Small intestine (tissue), 7 donors: ENCODE measurements at regions not wholly inside any gene's neighbourhood (a gene's known extent, or its start where the extent isn't known, plus 50 kb on each side); places are given as distances from the start of the nearest gene placed in this dataset.
"Not testable (repeated sequence)": the region's sequence is repeated elsewhere in the genome, so short reads cannot be mapped to it uniquely, and the experiment has no call there.

Experiments used
- DNase-seq, 2 donors: peaks; one replicate each; pipeline versions ENCODE4 v3.0.0 to v3.0.0-alpha.2; 2013
- FAIRE-seq: peaks from 2 replicates; lab custom pipeline; 2012; peaks lifted over from hg19 to GRCh38; lab: Jason Lieb, UNC
- H3K27ac ChIP-seq, 3 donors: one replicate each; pipeline ENCODE4 v1.5.1; 2013; ENCODE audit warnings: low read length in 2 of 3, mild to moderate bottlenecking in 2 of 3, control low read depth in 1 of 3, inconsistent platforms in 1 of 3, low read depth in 1 of 3, moderate library complexity in 1 of 3
- H3K27me3 ChIP-seq, 3 donors: one replicate each; pipeline ENCODE4 v1.6.1; 2013; ENCODE audit warnings: low read length in 3 of 3, inconsistent platforms in 1 of 3; ENCODE audit not compliant: control insufficient read depth in 3 of 3, insufficient read depth in 3 of 3
- H3K36me3 ChIP-seq, 3 donors: one replicate each; pipeline ENCODE4 v1.6.1; 2013; ENCODE audit warnings: low read length in 3 of 3, inconsistent platforms in 1 of 3, low read depth in 1 of 3, mild to moderate bottlenecking in 1 of 3, moderate library complexity in 1 of 3; ENCODE audit not compliant: control insufficient read depth in 3 of 3, insufficient read depth in 2 of 3
- H3K4me1 ChIP-seq, 3 donors: one replicate each; pipeline ENCODE4 v1.6.1; 2013; ENCODE audit warnings: low read length in 2 of 3, inconsistent platforms in 1 of 3, low read depth in 1 of 3, mild to moderate bottlenecking in 1 of 3, moderate library complexity in 1 of 3; ENCODE audit not compliant: control insufficient read depth in 3 of 3, insufficient read depth in 2 of 3
- H3K4me3 ChIP-seq, 3 donors: one replicate each; pipeline ENCODE4 v1.5.1; 2013; ENCODE audit warnings: low read length in 3 of 3, control low read depth in 1 of 3, inconsistent platforms in 1 of 3, low read depth in 1 of 3, mild to moderate bottlenecking in 1 of 3, moderate library complexity in 1 of 3
- H3K9me3 ChIP-seq, 2 donors: one replicate each; pipeline ENCODE4 v1.6.1; 2013; ENCODE audit warnings: low read depth in 1 of 2, low read length in 1 of 2; ENCODE audit not compliant: control insufficient read depth in 2 of 2, insufficient read depth in 1 of 2
- WGBS, 3 donors: extraction: QIAGEN DNeasy Blood & Tissue Kit; methylation state at CpG; one replicate each; pipeline ENCODE4 v1.1.7; 2013; 5-methylcytosine and 5-hydroxymethylcytosine counted together
- donor health status: healthy with polysubstance abuse.
- donor health status: control.
- donor health status: control.
- donor health status: Bipolar disorder and iron deficiency.
- donor health status: healthy.

DNA sequence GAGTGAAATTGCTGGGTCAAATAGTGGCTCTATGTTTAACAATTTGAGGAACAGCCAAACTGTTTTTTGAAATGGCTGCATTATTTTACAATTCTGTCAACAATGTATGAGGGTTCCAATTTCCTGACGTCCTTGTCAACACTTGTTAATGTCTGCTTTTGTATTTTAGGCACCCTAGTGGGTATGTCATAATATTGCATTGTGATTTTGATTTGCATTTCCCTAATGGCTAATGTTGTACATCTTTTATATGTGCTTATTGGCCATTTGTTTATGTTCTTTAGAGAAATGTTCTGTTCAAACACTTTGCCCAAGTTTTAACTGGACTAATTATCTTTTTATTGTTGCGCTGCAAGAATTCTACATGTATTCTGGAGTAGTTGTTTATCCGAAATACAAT lies 93.2 kb downstream of the GPR65 start:
- Histone ChIP-seq H3K4me1 (no peaks in the 10 kb centered on the region), H3K36me3 (no peaks in the 10 kb centered on the region), H3K9me3 (peaks cover 0 to 1% of the 10 kb centered on the region in 2 donors), H3K27ac (no peak overlapping the region), H3K27me3 (no peaks in the 10 kb centered on the region), H3K4me3 (no peak overlapping the region)
- DNase-seq (no peak), FAIRE-seq (no peak)
- 79 to 88% (median 85%) methylated on average over 3 of the region's 3 CpGs for WGBS, 3 donors

DNA sequence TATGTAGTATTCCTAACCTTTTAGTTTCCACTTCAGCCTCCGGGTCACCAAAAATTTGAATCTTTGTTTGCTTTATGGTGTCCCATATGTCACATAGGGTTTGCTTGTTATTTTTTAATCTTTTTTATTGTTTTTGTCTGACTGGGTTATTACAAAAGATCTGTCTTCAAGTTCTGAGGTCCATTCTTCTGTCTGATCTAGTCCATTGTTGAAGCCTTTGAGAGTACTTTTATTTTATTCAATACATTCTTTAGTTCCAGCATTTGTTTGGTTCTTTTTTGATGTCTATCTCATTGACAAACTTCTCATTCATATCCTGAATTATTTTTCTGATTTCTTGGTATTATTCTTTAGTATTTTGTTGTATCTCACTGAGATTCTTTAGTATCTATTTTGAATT lies 99.8 kb downstream of the GPR65 start:
- H3K27me3 ChIP-seq, result no peaks in the 10 kb centered on the region
- no peak overlapping the region for H3K4me3 ChIP-seq
- WGBS, 3 donors, result 97% methylated on average over 1 of the region's 1 CpG
- H3K4me1 ChIP-seq, result no peaks in the 10 kb centered on the region
- no peak for FAIRE-seq
- no peak for DNase-seq
- peaks cover 0 to 12% of the 10 kb centered on the region in 2 donors for H3K9me3 ChIP-seq
- H3K27ac ChIP-seq, result no peak overlapping the region
- no peaks in the 10 kb centered on the region for H3K36me3 ChIP-seq

DNA sequence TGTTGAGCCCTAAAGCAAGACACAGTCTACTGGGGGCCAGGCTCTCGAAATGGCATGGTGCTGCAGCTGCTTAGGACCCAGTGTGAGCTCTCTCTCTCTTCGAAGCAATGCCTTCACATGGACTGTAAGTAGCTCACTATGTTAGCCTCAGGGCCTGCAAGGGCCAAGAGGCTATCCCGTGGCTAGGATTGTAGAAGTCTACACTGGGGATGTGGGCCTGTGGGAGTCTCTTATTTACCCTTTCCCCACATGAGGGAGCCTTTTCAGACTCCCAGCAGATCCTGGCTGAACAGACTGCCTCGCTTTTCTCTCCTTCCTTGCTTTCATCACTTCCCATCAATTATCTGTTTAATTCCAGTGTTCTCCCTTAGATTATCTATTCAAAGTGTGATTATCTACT lies 101.4 kb downstream of the GPR65 start:
- no peak for FAIRE-seq
- 76 to 83% (median 79%) methylated on average over 4 of the region's 4 CpGs for WGBS, 3 donors

DNA sequence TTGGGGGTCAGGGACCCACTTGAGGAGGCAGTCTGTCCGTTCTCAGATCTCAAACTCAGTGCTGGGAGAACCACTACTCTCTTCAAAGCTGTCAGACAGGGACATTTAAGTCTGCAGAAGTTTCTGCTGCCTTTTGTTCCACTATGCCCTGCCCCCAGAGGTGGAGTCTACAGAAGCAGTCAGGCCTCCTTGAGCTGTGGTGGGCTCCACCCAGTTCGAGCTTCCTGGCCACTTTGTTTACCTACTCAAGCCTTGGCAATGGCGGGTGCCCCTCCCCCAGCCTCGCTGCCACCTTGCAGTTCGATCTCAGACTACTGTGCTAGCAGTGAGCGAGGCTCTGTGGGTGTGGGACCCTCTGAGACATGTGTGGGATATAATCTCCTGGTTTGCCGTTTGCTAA lies 122.7 kb downstream of the GPR65 start:
- WGBS, 3 donors, result 70 to 76% (median 71%) methylated on average over 5 to 7 of the region's 7 CpGs

More for the DNA sequence above, 101.4 kb downstream of the GPR65 start:
- H3K36me3 ChIP-seq, result no peaks in the 10 kb centered on the region
- H3K27me3 ChIP-seq, result no peaks in the 10 kb centered on the region
- no peak overlapping the region for H3K4me3 ChIP-seq
- H3K4me1 ChIP-seq, result no peaks in the 10 kb centered on the region
- no peak for DNase-seq
- H3K9me3 ChIP-seq, result peaks cover 0 to 12% of the 10 kb centered on the region in 2 donors
- no peak overlapping the region for H3K27ac ChIP-seq

GRCh38 chr14:88128816-88129215 lies 123.9 kb downstream of the GPR65 start:
- Histone ChIP-seq H3K36me3 (no peaks in the 10 kb centered on the region), H3K4me1 (peaks cover 0 to 4% (median 3%) of the 10 kb centered on the region in 3 donors), H3K27ac (no peak overlapping the region), H3K4me3 (no peak overlapping the region), H3K9me3 (peaks cover 0 to 5% of the 10 kb centered on the region in 2 donors), H3K27me3 (no peaks in the 10 kb centered on the region)
- FAIRE-seq (no peak), DNase-seq (peak; percentile 22 to 54)
- WGBS, 3 donors, result 42 to 64% (median 44%) methylated on average over 1 of the region's 1 CpG

More for the DNA sequence above, 122.7 kb downstream of the GPR65 start:
- not testable (repeated sequence) for H3K36me3 ChIP-seq, FAIRE-seq, H3K4me3 ChIP-seq, H3K4me1 ChIP-seq, H3K27ac ChIP-seq, H3K9me3 ChIP-seq, H3K27me3 ChIP-seq, DNase-seq

DNA sequence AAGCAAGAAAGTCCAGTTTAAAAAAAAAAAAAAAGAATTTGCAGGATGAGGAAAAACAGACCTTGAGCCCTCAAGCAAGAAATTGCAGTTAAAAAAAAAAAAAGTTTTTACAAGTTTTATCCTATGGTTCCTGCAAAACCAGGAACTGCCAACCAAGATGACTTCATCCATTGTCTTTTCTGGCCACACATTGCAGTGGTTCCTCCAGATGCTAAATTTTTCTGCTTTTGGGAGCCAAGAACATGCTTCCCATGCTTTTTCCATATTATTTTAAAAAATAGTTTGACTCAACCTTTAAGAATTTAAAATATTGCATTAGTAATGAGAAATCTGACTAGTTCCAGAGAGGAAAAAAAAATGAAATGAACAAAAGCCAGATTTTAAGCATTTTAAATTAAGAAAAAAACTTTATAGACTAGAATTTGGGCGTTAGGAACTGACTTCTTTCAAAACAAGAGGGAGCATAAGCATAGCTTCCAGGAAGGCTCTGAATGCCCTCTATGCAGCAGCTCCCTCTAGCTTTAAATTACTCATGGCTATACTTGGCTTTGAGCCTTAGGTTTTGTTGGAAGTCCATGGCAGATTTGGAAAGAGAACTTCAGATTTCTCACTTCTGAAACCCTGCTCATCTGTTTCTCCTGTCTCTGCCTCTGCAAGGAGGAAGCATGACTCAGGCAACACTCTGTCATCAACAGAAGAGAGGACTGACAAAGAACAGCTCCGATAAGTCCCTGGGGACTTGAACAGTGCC lies 124.5 kb downstream of the GPR65 start:
- peaks cover 0 to 5% of the 10 kb centered on the region in 2 donors for H3K9me3 ChIP-seq
- H3K4me3 ChIP-seq, result no peak overlapping the region
- H3K27ac ChIP-seq, result no peak overlapping the region
- no peak for FAIRE-seq
- H3K27me3 ChIP-seq, result no peaks in the 10 kb centered on the region
- H3K4me1 ChIP-seq, result peaks cover 0 to 4% (median 3%) of the 10 kb centered on the region in 3 donors
- WGBS, 3 donors, result 35 to 71% (median 53%) methylated on average over 2 of the region's 2 CpGs
- H3K36me3 ChIP-seq, result no peaks in the 10 kb centered on the region
- peak; percentile 7 to 26 for DNase-seq

GRCh38 chr14:88130057-88130432 lies 125.1 kb downstream of the GPR65 start:
- WGBS, 3 donors, result 38 to 79% (median 63%) methylated on average over 2 of the region's 2 CpGs
- Histone ChIP-seq H3K27me3 (no peaks in the 10 kb centered on the region), H3K4me3 (no peak overlapping the region), H3K36me3 (no peaks in the 10 kb centered on the region), H3K27ac (no peak overlapping the region), H3K4me1 (peaks cover 0 to 4% (median 3%) of the 10 kb centered on the region in 3 donors), H3K9me3 (peaks cover 0 to 5% of the 10 kb centered on the region in 2 donors)
- FAIRE-seq (no peak), DNase-seq (no peak)
